Esophagus muscularis mucosa (tissue), 4 donors: ENCODE measurements at regions not wholly inside any gene's neighbourhood (a gene's known extent, or its start where the extent isn't known, plus 50 kb on each side); places are given as distances from the start of the nearest gene placed in this dataset.

Source experiments
- DNase-seq: peaks from one replicate; pipeline ENCODE4 v3.0.0-alpha.2; 2017; ENCODE audit errors: extremely low spot score
- H3K27ac ChIP-seq, 4 donors: fragments of 200-600 bp; sonication (generic); replicated peaks in 1 of 4; 1 replicate in 3 of 4; 2 replicates in 1 of 4; pipeline ENCODE4 v1.5.1; 2016 to 2019; ENCODE audit warnings: mild to moderate bottlenecking in 1 of 4
- H3K27me3 ChIP-seq, 4 donors: fragments of 200-600 bp; sonication (generic); one replicate each; pipeline versions ENCODE4 v1.5.1 to v1.6.0; 2016 to 2019
- H3K36me3 ChIP-seq, 4 donors: fragments of 200-600 bp; sonication (generic); one replicate each; pipeline ENCODE4 v1.5.1; 2016 to 2019
- H3K4me1 ChIP-seq, 4 donors: fragments of 200-600 bp; sonication (generic); one replicate each; pipeline ENCODE4 v1.5.1; 2016 to 2019
- H3K4me3 ChIP-seq, 4 donors: fragments of 200-600 bp; sonication (generic); 1 replicate in 2 of 4; 2 replicates in 2 of 4; pipeline ENCODE4 v1.5.1; 2016 to 2019; ENCODE audit warnings: mild to moderate bottlenecking in 4 of 4, moderate library complexity in 1 of 4
- H3K9me3 ChIP-seq, 4 donors: fragments of 200-600 bp; sonication (generic); 1 replicate in 3 of 4; 2 replicates in 1 of 4; pipeline ENCODE4 v1.5.1; 2016 to 2019
- EP300 ChIP-seq: sonication (generic); formaldehyde crosslinking; IDR thresholded peaks from one replicate; pipeline ENCODE4 v1.6.1; 2017; ENCODE audit warnings: antibody characterized with exemption
- POLR2A ChIP-seq: fragments of 450-650 bp; IDR thresholded peaks from one replicate; pipeline ENCODE4 v1.6.1; 2017; ENCODE audit warnings: antibody characterized with exemption, moderate library complexity, mild to moderate bottlenecking, low read depth
- POLR2AphosphoS5 ChIP-seq, 2 donors: sonication (generic); formaldehyde crosslinking; IDR thresholded peaks; one replicate each; pipeline ENCODE4 v1.6.1; 2017; ENCODE audit warnings: antibody characterized with exemption in 2 of 2
- WGBS: methylation state at CpG from one replicate; pipeline ENCODE4 v1.1.5; 2018; 5-methylcytosine and 5-hydroxymethylcytosine counted together
- intact Hi-C: fragments of 100-400 bp; cut with DNase I; formaldehyde crosslinking; loops from one replicate; pipeline ENCODE4 v1.15.1; 2023
- TF ChIP-seq, protein P1 (sequence below), 3 experiments: fragments of 200-600 bp in 2 of 3; fragments of 450-650 bp in 1 of 3; sonication (generic) in 2 of 3; IDR thresholded peaks; one replicate each; pipeline ENCODE4 v1.5.1; 2017 to 2019; ENCODE audit warnings: antibody characterized with exemption in 3 of 3, mild to moderate bottlenecking in 2 of 3, moderate library complexity in 1 of 3

DNA sequence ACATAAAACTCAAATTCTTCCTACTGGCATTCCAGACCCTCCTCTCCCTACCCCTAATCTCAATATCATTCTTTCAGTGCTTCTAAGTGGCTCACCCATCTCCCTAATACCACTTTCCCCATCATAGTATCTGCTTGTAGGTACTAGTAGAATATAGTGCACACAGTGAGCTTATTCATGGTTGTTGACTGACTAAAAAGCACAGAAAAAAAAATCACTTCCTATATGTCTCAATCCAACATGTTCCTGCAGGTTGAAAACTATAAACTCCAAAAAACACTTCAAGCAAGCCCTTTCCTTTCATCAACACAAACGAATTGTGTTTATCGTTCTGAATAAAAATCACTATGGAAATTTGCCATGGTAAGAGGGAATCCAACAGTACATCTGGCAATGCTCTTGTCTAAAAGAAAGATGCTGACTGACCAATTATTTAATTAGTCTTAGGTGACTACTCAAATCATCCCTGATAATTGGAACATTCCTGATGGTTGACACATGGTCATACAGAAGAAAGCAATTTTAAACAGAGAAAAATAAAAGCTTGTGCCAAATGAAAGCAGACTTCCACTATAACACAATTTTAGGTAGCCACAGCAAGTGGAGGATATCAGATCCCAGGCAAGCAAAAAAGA is 87.1 kb downstream of the NDUFS5 start:
- 53% methylated on average over 2 of the region's 2 CpGs for WGBS
- TF ChIP-seq EP300 = no peak
- TF ChIP-seq POLR2AphosphoS5 (IDR thresholded peaks at IDR 0.05) = no peak
- TF ChIP-seq, protein P1, sequence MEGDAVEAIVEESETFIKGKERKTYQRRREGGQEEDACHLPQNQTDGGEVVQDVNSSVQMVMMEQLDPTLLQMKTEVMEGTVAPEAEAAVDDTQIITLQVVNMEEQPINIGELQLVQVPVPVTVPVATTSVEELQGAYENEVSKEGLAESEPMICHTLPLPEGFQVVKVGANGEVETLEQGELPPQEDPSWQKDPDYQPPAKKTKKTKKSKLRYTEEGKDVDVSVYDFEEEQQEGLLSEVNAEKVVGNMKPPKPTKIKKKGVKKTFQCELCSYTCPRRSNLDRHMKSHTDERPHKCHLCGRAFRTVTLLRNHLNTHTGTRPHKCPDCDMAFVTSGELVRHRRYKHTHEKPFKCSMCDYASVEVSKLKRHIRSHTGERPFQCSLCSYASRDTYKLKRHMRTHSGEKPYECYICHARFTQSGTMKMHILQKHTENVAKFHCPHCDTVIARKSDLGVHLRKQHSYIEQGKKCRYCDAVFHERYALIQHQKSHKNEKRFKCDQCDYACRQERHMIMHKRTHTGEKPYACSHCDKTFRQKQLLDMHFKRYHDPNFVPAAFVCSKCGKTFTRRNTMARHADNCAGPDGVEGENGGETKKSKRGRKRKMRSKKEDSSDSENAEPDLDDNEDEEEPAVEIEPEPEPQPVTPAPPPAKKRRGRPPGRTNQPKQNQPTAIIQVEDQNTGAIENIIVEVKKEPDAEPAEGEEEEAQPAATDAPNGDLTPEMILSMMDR (IDR thresholded peaks at IDR 0.05) = no peak
- TF ChIP-seq POLR2A = no peak
- H3K4me1 ChIP-seq = peaks cover 66 to 100% (median 97%) of the 10 kb centered on the region in 4 donors

DNA sequence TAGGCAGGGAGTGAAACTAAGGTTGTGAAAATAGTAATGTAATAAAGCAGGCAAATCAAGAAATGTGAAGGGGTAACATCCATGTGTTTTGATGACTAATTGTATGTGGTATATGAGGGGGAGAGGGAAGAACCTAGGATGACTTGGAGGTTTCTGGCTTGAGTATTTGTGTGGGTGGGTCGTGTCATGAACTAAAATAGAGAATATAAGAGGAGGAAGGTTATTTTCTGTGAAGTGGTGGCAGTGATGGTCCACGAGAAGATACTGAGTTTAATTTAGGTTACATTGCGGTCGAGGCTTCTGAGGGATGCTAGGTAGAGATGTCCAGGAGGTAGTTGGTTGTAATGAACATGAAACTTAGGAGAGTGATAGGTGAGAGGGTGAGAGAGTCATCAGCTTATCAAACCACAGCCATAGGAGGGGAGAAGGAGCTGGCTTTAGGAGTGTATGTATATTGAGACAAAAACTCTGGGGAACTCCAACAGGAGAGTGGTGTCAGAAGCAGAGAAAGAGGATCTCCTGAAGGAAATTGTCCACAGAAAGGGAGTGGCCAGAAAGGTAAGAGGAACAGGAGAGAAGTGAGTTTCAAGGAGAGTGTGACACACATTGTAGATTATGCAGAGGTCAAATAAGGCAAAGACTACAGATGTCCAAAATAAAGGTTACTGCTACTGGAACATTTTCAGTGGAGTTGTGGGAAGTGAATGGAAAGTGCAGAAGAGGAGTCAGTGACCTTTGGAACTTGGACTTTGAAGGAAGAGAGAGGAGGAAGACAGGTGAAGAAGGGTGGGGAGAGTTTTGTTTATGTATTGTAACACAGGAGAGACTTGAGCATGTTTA is 89.0 kb upstream of the MACF1 start:
- Histone ChIP-seq H3K27me3 (no peaks in the 10 kb centered on the region), H3K9me3 (no peaks in the 10 kb centered on the region), H3K36me3 (peaks cover 0 to 3% (median 0%) of the 10 kb centered on the region in 4 donors), H3K4me1 (peaks cover 50 to 82% (median 80%) of the 10 kb centered on the region in 4 donors), H3K27ac (peak overlapping the region in 3 of 4 donors; percentile 3 to 41 (median 5)), H3K4me3 (no peak overlapping the region)
- DNase-seq = no peak
- intact Hi-C loops = no loop called here
- TF ChIP-seq EP300 (no peak), POLR2AphosphoS5 (IDR thresholded peaks at IDR 0.05) (no peak), POLR2A (no peak)
- TF ChIP-seq, protein P1 (IDR thresholded peaks at IDR 0.05) = no peak
- WGBS = 60% methylated on average over 4 of the region's 4 CpGs

More for the DNA sequence above, 87.1 kb downstream of the NDUFS5 start:
- Histone ChIP-seq H3K27ac (peak overlapping the region in 2 of 4 donors; percentile 23 to 99), H3K27me3 (no peaks in the 10 kb centered on the region), H3K4me3 (no peak overlapping the region), H3K36me3 (no peaks in the 10 kb centered on the region), H3K9me3 (no peaks in the 10 kb centered on the region)
- no peak for DNase-seq
- intact Hi-C loops = no loop called here

DNA sequence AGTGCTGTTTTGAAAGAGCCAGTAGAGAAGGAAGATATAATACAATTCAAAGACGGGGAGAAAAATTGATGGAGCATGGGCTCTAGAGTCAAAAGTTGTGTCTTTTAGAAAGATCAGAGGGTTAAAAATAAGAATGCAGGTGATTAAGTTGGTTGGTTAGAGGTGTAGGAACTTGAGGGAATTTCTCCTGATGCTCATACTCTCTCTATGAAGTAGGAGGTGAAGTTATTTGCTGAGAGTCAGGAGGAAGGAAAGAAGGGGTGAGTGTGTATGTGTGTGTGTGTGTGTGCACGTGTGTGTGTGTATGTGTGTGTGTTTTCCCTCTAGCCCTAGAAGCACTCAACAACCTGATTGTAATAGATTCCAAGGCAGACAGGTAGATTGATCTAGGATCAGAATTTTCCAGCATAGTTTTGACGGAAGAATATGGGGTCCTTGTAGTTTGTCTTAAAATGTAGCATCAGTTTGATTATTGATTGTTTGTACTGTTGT is 88.3 kb upstream of the MACF1 start:
- TF ChIP-seq, protein P1 (IDR thresholded peaks at IDR 0.05) = no peak
- TF ChIP-seq POLR2AphosphoS5 (IDR thresholded peaks at IDR 0.05) (no peak), POLR2A (no peak), EP300 (no peak)
- intact Hi-C loops = no loop called here
- WGBS = 63% methylated on average over 3 of the region's 3 CpGs
- no peaks in the 10 kb centered on the region for H3K9me3 ChIP-seq
- peaks cover 0 to 3% (median 0%) of the 10 kb centered on the region in 4 donors for H3K36me3 ChIP-seq
- H3K27ac ChIP-seq = peak overlapping the region in 1 of 4 donors; percentile 5
- H3K4me3 ChIP-seq = no peak overlapping the region
- DNase-seq = no peak
- no peaks in the 10 kb centered on the region for H3K27me3 ChIP-seq
- peaks cover 44 to 75% (median 73%) of the 10 kb centered on the region in 4 donors for H3K4me1 ChIP-seq

- Histone ChIP-seq H3K36me3 (peaks cover 0 to 3% (median 0%) of the 10 kb centered on the region in 4 donors), H3K4me3 (no peak overlapping the region), H3K9me3 (no peaks in the 10 kb centered on the region), H3K27me3 (no peaks in the 10 kb centered on the region), H3K27ac (peak overlapping the region; percentile 0 to 45 (median 20)), H3K4me1 (peaks cover 44 to 72% (median 65%) of the 10 kb centered on the region in 4 donors)
- no peak for TF ChIP-seq POLR2AphosphoS5 (IDR thresholded peaks at IDR 0.05)
- TF ChIP-seq, protein P1 (IDR thresholded peaks at IDR 0.05) = no peak
- TF ChIP-seq EP300 = no peak
- TF ChIP-seq POLR2A = no peak
- intact Hi-C loops = no loop called here
- no peak for DNase-seq
- WGBS = 84% methylated on average over 3 of the region's 3 CpGs
Measured at GRCh38 chr1:39116860-39117728, 87.4 kb upstream of the MACF1 start.
